Left ventricle myocardium inferior (tissue), 1 donor: ENCODE measurements at regions not wholly inside any gene's neighbourhood (a gene's known extent, or its start where the extent isn't known, plus 50 kb on each side); places are given as distances from the start of the nearest gene placed in this dataset.
A peak's percentile ranks its signal among the peaks of the same experiment; 100 is the strongest.

ENCODE experiments used
- DNase-seq: peaks from one replicate; pipeline ENCODE4 v3.0.0-alpha.2; 2020
- H3K27ac ChIP-seq: fragments of 200-600 bp; replicated peaks from 2 replicates; pipeline ENCODE4 v1.8.0; 2021
- H3K27me3 ChIP-seq: fragments of 200-600 bp; 2 replicates; pipeline ENCODE4 v1.8.0; 2021; ENCODE audit warnings: low read depth
- H3K36me3 ChIP-seq: fragments of 200-600 bp; 2 replicates; pipeline ENCODE4 v1.8.0; 2021
- H3K4me1 ChIP-seq: fragments of 200-600 bp; 2 replicates; pipeline ENCODE4 v1.8.0; 2021
- H3K4me3 ChIP-seq: fragments of 200-600 bp; 2 replicates; pipeline ENCODE4 v1.8.0; 2021; ENCODE audit warnings: mild to moderate bottlenecking, moderate library complexity
- H3K9me3 ChIP-seq: fragments of 200-600 bp; replicated peaks from 2 replicates; pipeline ENCODE4 v1.8.0; 2021
- intact Hi-C: fragments of 100-400 bp; cut with micrococcal nuclease; formaldehyde crosslinking; loops from one replicate; pipeline ENCODE4 v1.11.0; 2022
- TF ChIP-seq, protein P1 (sequence below): fragments of 200-600 bp; IDR thresholded peaks from 2 replicates; pipeline ENCODE4 v1.8.0; 2021; ENCODE audit warnings: antibody characterized with exemption, mild to moderate bottlenecking, borderline replicate concordance
- donor health status: DM: no; HTN: yes; CAD: no; lungs with severe emphysema.

DNA sequence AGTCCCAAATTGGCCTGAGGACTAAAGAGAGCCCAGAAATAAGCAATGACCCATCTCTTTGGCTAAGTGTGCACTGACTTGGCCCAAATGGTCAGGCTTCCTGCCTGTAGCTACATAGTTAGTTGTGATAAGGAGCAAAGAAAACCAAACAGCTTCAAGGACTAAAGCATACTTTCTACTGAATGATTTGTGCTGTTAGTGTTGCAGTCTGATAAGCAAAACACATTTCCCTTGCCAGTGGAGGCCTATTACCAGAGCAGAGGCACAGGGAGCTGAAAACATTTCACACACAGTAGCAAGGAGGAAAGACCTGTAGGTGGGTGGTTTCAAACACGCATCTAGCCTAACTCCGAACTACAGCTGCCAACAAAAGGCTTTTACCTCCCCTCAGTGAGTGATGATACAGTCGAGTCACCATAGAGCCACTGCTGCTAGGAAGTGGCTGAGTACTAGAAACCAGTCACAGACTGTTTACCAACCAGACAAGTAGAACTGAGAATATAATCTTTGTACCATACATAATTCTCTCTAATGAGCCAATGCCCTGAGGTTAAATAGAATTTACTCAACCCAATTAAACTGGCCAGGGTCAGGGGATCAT, 222.3 kb upstream of the THBS1 start:
- Histone ChIP-seq H3K36me3 (no peaks in the 10 kb centered on the region), H3K4me1 (peaks cover 27% of the 10 kb centered on the region), H3K4me3 (no peak overlapping the region), H3K27ac (peak overlapping the region; percentile 62), H3K27me3 (no peaks in the 10 kb centered on the region), H3K9me3 (no peaks in the 10 kb centered on the region)
- TF ChIP-seq, protein P1, sequence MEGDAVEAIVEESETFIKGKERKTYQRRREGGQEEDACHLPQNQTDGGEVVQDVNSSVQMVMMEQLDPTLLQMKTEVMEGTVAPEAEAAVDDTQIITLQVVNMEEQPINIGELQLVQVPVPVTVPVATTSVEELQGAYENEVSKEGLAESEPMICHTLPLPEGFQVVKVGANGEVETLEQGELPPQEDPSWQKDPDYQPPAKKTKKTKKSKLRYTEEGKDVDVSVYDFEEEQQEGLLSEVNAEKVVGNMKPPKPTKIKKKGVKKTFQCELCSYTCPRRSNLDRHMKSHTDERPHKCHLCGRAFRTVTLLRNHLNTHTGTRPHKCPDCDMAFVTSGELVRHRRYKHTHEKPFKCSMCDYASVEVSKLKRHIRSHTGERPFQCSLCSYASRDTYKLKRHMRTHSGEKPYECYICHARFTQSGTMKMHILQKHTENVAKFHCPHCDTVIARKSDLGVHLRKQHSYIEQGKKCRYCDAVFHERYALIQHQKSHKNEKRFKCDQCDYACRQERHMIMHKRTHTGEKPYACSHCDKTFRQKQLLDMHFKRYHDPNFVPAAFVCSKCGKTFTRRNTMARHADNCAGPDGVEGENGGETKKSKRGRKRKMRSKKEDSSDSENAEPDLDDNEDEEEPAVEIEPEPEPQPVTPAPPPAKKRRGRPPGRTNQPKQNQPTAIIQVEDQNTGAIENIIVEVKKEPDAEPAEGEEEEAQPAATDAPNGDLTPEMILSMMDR: no peak
- intact Hi-C loops: no loop called here
- peak; percentile 31 for DNase-seq

DNA sequence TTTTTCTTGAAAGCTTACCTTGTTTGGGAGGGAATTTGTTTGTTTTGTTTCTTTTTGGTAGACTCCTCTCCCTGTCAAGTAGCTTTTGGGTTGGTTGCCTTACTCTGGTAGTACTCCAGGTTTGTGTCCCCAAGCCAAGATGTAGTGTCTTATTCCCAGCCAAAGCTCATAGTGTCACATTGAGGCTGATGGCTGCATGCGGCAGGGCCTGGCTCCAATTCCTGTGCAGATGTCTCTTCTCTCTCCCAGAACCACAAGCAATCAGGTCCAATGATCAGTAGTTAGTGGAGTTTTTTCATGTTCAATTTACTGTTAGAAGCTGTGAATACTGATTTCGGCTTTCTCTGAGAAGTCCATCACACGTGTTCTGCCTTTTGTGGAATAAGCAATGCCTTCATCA, 221.1 kb upstream of the THBS1 start:
- H3K27me3 ChIP-seq: no peaks in the 10 kb centered on the region
- H3K9me3 ChIP-seq: no peaks in the 10 kb centered on the region
- intact Hi-C loops: no loop called here
- H3K4me1 ChIP-seq: peaks cover 27% of the 10 kb centered on the region
- TF ChIP-seq, protein P1: no peak
- H3K4me3 ChIP-seq: no peak overlapping the region
- H3K27ac ChIP-seq: no peak overlapping the region
- no peaks in the 10 kb centered on the region for H3K36me3 ChIP-seq
- DNase-seq: no peak

DNA sequence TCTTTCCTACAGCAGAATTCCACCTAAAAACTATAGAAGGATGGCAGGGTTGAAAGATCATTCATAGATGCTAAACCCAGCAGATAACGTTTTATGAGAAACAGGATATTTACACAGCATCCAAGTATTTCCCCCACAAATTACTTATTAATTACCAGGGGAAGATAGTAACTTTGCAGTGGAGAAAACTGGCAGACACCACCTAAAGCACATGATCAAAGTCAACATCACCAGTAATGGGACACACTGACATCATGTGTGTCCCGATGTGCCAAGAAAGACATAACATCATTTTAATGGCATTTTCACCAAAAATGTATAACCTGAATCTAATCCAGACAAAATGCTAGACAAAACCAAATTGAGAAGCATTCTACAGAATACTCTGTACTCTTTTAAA, 220.4 kb upstream of the THBS1 start:
- H3K4me1 ChIP-seq: peaks cover 27% of the 10 kb centered on the region
- H3K27ac ChIP-seq: no peak overlapping the region
- TF ChIP-seq, protein P1: no peak
- no peak for DNase-seq
- H3K36me3 ChIP-seq: no peaks in the 10 kb centered on the region
- H3K27me3 ChIP-seq: no peaks in the 10 kb centered on the region
- intact Hi-C loops: no loop called here
- H3K4me3 ChIP-seq: no peak overlapping the region
- no peaks in the 10 kb centered on the region for H3K9me3 ChIP-seq

DNA sequence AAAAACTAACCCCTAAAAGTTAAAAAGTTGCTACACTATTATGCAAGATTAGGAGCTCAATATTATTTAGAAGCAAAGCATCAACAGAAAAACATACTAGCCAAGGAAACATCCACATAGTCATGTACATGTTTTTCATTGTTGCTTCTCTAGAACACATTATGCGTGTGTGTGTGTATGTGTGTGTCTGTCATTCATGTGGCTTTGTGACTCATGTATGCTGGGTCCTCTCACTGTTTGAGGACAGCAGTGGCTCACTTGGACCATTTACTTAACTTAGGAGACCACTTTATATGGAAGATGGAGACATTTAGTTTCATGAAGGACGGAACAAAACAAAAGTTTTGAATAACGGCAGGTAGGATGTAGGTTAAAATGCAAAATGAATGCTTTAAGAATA, 219.4 kb upstream of the THBS1 start:
- no peak overlapping the region for H3K4me3 ChIP-seq
- H3K27ac ChIP-seq: no peak overlapping the region
- intact Hi-C loops: no loop called here
- TF ChIP-seq, protein P1: no peak
- peaks cover 27% of the 10 kb centered on the region for H3K4me1 ChIP-seq
- no peaks in the 10 kb centered on the region for H3K9me3 ChIP-seq
- no peaks in the 10 kb centered on the region for H3K27me3 ChIP-seq
- DNase-seq: no peak
- H3K36me3 ChIP-seq: no peaks in the 10 kb centered on the region

DNA sequence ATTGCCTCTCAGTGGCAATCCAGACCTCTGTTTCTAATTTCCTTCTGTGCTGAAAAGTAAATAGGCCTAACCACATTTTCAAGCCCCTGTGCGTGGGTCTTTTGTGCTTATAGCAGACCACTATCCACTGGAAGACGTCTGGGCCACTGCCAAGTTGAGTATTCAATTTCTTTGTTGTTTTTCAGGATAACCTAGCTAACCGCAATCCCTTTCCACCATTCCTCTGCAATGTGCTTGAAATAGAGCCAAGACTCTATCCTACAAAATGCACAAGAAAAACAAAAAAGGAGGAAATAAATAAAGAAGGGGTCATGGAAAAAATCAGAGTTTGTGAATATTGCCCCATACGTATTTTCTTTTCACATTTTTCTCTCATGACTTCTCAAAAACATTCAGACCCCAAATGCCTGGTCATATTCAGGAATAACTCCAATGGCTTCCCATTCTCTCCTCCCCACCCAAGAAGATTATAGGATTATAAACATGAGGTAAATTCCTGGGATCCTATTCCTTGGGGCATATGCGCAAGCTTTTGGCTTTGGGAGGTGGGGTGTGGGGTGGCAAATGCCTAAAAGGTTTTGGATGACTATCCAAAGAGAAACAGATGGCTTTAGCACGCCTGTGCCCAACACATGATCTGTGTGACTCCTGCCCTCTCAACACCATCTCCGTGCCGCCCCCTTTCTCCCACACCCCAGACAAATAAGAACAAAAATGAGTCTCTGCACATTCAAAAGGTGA, 217.9 kb upstream of the THBS1 start:
- TF ChIP-seq, protein P1: no peak

More for the DNA sequence above, 217.9 kb upstream of the THBS1 start:
- Histone ChIP-seq H3K9me3 (no peaks in the 10 kb centered on the region), H3K36me3 (no peaks in the 10 kb centered on the region), H3K27me3 (no peaks in the 10 kb centered on the region), H3K4me3 (no peak overlapping the region), H3K4me1 (peaks cover 19% of the 10 kb centered on the region), H3K27ac (no peak overlapping the region)
- intact Hi-C loops: no loop called here
- DNase-seq: no peak
